Mucosa of gallbladder (tissue), 1 donor: ENCODE measurements at regions not wholly inside any gene's neighbourhood (a gene's known extent, or its start where the extent isn't known, plus 50 kb on each side); places are given as distances from the start of the nearest gene placed in this dataset.
"Not testable (repeated sequence)": the region's sequence is repeated elsewhere in the genome, so short reads cannot be mapped to it uniquely, and the experiment has no call there.

Source experiments
- DNase-seq: peaks from one replicate; pipeline ENCODE4 v3.0.0-alpha.2; 2020; ENCODE audit warnings: low spot score
- donor health status: DM: no; HTN: no; CAD: no.

- not testable (repeated sequence) for DNase-seq
These were observed 136.5 kb downstream of the ZNF92 start for GRCh38 chr7:65510187-65510538.

- DNase-seq, result not testable (repeated sequence)
These were observed 146.1 kb downstream of the ZNF92 start for GRCh38 chr7:65519751-65520150.

GRCh38 chr7:65545465-65546161 is 172.0 kb downstream of the ZNF92 start:
- not testable (repeated sequence) for DNase-seq

GRCh38 chr7:65549589-65550443 is 176.2 kb downstream of the ZNF92 start:
- DNase-seq, result not testable (repeated sequence)

GRCh38 chr7:65550444-65550809 is 176.8 kb downstream of the ZNF92 start:
- DNase-seq, result not testable (repeated sequence)

GRCh38 chr7:65551042-65551441 is 177.4 kb downstream of the ZNF92 start:
- not testable (repeated sequence) for DNase-seq

- not testable (repeated sequence) for DNase-seq
These were observed 181.2 kb downstream of the ZNF92 start for GRCh38 chr7:65554553-65555476.

GRCh38 chr7:65558584-65558983 is 184.9 kb downstream of the ZNF92 start:
- peak; percentile 8 for DNase-seq

GRCh38 chr7:65561786-65562372 is 188.2 kb downstream of the ZNF92 start:
- DNase-seq, result not testable (repeated sequence)

GRCh38 chr7:65562522-65562921 is 188.9 kb downstream of the ZNF92 start:
- not testable (repeated sequence) for DNase-seq

GRCh38 chr7:65563333-65563732 is 189.7 kb downstream of the ZNF92 start:
- not testable (repeated sequence) for DNase-seq

- not testable (repeated sequence) for DNase-seq
These were observed 194.6 kb downstream of the ZNF92 start for GRCh38 chr7:65568226-65568625.

- not testable (repeated sequence) for DNase-seq
These were observed 197.3 kb downstream of the ZNF92 start for GRCh38 chr7:65570990-65571389.

GRCh38 chr7:65572581-65572980 is 198.9 kb downstream of the ZNF92 start:
- DNase-seq, result not testable (repeated sequence)

GRCh38 chr7:65576370-65576769 is 202.7 kb downstream of the ZNF92 start:
- not testable (repeated sequence) for DNase-seq

GRCh38 chr7:65582518-65583119 is 209.0 kb downstream of the ZNF92 start:
- DNase-seq, result not testable (repeated sequence)

GRCh38 chr7:65602495-65602894 is 228.8 kb downstream of the ZNF92 start:
- DNase-seq, result not testable (repeated sequence)

GRCh38 chr7:65609131-65609530 is 235.5 kb downstream of the ZNF92 start:
- DNase-seq, result no peak

GRCh38 chr7:65613644-65614289 is 240.1 kb downstream of the ZNF92 start:
- not testable (repeated sequence) for DNase-seq

GRCh38 chr7:65616111-65616510 is 242.5 kb downstream of the ZNF92 start:
- not testable (repeated sequence) for DNase-seq
